ENCODE measurements at regions not wholly inside any gene's neighbourhood (a gene's known extent, or its start where the extent isn't known, plus 50 kb on each side); places are given as distances from the start of the nearest gene placed in this dataset.

DNA sequence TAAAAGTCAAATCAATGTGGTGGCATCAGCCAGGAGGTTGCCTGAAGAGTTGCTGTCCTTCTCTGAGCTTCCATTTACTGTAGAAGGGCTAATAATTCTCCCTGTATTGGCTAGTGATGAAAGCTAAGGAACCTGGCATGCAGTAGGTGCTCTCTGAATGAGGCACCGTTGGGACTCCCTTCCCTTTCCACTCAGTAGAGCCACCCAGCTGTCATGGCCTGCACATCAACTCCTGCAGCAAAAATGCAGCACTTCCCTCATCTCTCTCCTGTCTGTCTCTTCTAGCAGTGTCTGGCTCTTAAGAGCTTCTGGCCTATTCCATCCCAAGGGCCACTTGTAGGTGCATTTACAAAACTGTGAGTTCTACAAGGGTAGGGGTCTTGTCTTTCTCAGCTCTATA is 369.0 kb downstream of the MATN1 start:
- Histone ChIP-seq H3K36me3 (no peaks in the 10 kb centered on the region), H3K4me1 (no peaks in the 10 kb centered on the region), H3K9me3 (no peaks in the 10 kb centered on the region), H3K27ac (no peak overlapping the region), H3K4me3 (no peak overlapping the region), H3K27me3 (peaks cover 55% of the 10 kb centered on the region)
- TF ChIP-seq EP300 (IDR thresholded peaks at IDR 0.05) (no peak), POLR2AphosphoS5 (IDR thresholded peaks at IDR 0.05) (no peak), POLR2A (IDR thresholded peaks at IDR 0.05) (no peak)
- TF ChIP-seq, protein P1, sequence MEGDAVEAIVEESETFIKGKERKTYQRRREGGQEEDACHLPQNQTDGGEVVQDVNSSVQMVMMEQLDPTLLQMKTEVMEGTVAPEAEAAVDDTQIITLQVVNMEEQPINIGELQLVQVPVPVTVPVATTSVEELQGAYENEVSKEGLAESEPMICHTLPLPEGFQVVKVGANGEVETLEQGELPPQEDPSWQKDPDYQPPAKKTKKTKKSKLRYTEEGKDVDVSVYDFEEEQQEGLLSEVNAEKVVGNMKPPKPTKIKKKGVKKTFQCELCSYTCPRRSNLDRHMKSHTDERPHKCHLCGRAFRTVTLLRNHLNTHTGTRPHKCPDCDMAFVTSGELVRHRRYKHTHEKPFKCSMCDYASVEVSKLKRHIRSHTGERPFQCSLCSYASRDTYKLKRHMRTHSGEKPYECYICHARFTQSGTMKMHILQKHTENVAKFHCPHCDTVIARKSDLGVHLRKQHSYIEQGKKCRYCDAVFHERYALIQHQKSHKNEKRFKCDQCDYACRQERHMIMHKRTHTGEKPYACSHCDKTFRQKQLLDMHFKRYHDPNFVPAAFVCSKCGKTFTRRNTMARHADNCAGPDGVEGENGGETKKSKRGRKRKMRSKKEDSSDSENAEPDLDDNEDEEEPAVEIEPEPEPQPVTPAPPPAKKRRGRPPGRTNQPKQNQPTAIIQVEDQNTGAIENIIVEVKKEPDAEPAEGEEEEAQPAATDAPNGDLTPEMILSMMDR (IDR thresholded peaks at IDR 0.05), result no peak
- WGBS, 2 donors (ENCODE audit: low coverage in 1 of 2), result 0% methylated on average over 1 of the region's 1 CpG
- ATAC-seq, result no peak

DNA sequence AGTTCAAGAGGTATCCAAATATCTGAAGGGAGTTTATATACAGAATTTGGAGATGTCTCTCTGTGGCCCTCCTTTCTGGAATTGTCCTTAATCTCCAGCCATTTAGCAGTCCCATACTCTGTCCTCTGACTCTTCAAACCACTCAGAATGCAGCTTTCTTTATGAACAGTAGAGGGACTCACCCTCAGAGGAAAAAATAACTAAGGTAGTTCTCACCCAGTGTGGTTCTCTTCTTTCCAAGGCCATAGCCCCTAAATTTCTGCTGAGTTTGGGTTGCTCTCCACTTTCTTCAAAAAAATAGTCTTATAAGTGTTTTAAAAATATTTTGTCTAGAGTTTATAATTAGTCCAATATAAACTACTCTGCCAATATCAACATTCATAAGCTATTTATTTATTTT is 369.7 kb downstream of the MATN1 start:
- no peak for ATAC-seq
- no peak for TF ChIP-seq POLR2A (IDR thresholded peaks at IDR 0.05)
- no peak for TF ChIP-seq POLR2AphosphoS5 (IDR thresholded peaks at IDR 0.05)
- no peak for TF ChIP-seq EP300 (IDR thresholded peaks at IDR 0.05)
- TF ChIP-seq, protein P1 (IDR thresholded peaks at IDR 0.05), result no peak
- H3K4me1 ChIP-seq, result no peaks in the 10 kb centered on the region
- H3K36me3 ChIP-seq, result no peaks in the 10 kb centered on the region
- H3K4me3 ChIP-seq, result no peak overlapping the region
- H3K27ac ChIP-seq, result no peak overlapping the region
- H3K9me3 ChIP-seq, result peaks cover 0 to 4% (median 0%) of the 10 kb centered on the region in 3 donors
- H3K27me3 ChIP-seq, result peaks cover 50% of the 10 kb centered on the region

DNA sequence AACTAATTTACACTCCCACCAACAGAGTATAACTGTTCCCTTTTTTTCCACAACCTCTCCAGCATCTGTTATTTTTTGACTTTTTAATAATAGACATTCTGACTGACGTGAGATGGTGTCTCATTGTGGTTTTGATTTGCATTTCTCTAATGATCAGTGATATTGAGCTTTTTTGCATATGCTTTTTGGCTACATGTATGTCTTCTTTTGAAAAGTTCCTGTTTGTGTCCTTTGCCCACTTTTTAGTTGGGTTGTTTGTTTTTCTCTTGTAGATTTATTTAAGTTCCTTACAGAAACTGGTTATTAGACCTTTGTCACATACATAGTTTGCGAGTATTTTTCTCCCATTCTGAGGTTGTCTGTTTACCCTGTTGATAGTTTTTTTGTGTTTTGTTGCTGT is 375.2 kb downstream of the MATN1 start:
- no peaks in the 10 kb centered on the region for H3K4me1 ChIP-seq
- peaks cover 0 to 29% (median 0%) of the 10 kb centered on the region in 3 donors for H3K9me3 ChIP-seq
- ATAC-seq, result no peak
- no peaks in the 10 kb centered on the region for H3K36me3 ChIP-seq
- no peak overlapping the region for H3K4me3 ChIP-seq
- WGBS, 2 donors (ENCODE audit: low coverage in 1 of 2), result 79 to 83% methylated on average over 2 of the region's 2 CpGs
- no peak overlapping the region for H3K27ac ChIP-seq
- TF ChIP-seq, protein P1 (IDR thresholded peaks at IDR 0.05), result no peak
- no peak for TF ChIP-seq EP300 (IDR thresholded peaks at IDR 0.05)
- TF ChIP-seq POLR2A (IDR thresholded peaks at IDR 0.05), result no peak
- TF ChIP-seq POLR2AphosphoS5 (IDR thresholded peaks at IDR 0.05), result no peak
- peaks cover 57% of the 10 kb centered on the region for H3K27me3 ChIP-seq

DNA sequence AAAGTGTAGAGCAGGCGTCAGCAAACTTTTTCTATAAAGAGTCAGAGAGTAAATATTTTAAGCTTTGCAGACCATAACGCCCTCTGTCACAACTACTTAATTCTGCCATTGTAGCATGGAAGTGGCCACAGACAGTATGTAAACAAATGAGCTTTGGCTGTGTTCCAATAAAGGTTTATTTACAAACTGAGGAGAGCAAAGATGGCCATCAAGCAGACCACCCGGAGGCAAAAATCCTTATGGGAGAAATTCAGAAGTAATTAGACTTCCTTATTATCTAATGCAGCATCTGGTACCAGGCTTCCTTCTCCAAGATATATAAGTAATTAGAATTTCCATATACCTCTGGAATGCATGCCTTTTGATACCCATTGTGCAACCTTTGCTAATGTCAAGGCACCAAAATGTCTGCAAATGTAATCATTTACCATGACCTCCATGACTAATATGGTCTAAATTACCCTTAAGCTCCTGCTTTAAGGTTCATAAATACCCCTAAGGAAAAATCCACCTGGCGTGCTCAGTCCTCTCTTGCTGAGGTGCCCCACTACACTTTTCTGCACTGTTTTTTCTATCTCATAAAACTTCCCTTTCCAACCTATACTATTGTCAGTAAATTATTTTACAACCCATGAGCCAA is 377.8 kb downstream of the MATN1 start:
- peaks cover 0 to 42% (median 0%) of the 10 kb centered on the region in 3 donors for H3K9me3 ChIP-seq
- ATAC-seq, result no peak
- WGBS, 2 donors (ENCODE audit: low coverage in 1 of 2), result 26 to 40% methylated on average over 3 to 4 of the region's 4 CpGs
- peaks cover 66% of the 10 kb centered on the region for H3K27me3 ChIP-seq
- H3K36me3 ChIP-seq, result no peaks in the 10 kb centered on the region
- no peak overlapping the region for H3K27ac ChIP-seq
- TF ChIP-seq POLR2AphosphoS5 (IDR thresholded peaks at IDR 0.05), result no peak
- TF ChIP-seq, protein P1 (IDR thresholded peaks at IDR 0.05), result no peak
- TF ChIP-seq EP300 (IDR thresholded peaks at IDR 0.05), result no peak
- no peak for TF ChIP-seq POLR2A (IDR thresholded peaks at IDR 0.05)
- no peaks in the 10 kb centered on the region for H3K4me1 ChIP-seq
- no peak overlapping the region for H3K4me3 ChIP-seq

DNA sequence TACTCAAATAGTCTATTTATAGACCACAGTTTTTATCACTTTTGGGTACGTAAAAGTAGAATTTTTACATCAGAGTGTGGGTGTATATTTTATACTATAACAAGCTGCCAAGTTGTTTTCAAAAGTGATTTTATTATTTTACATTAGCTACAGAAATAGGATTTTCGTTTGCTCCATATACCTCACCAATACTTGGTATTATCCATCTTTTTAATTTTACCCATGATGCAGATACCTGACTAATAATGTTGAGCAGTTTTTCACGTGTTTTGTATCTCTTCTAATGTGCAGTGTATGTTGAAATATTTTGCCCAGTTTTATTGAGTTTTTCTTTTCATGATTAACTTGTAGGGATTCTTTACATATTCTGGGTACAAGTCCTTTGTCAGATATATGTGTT is 379.8 kb downstream of the MATN1 start:
- TF ChIP-seq, protein P1 (IDR thresholded peaks at IDR 0.05), result no peak
- TF ChIP-seq EP300 (IDR thresholded peaks at IDR 0.05) (no peak), POLR2A (IDR thresholded peaks at IDR 0.05) (no peak), POLR2AphosphoS5 (IDR thresholded peaks at IDR 0.05) (no peak)
- H3K36me3 ChIP-seq, result no peaks in the 10 kb centered on the region
- H3K27me3 ChIP-seq, result peaks cover 77% of the 10 kb centered on the region
- H3K4me1 ChIP-seq, result no peaks in the 10 kb centered on the region
- H3K27ac ChIP-seq, result no peak overlapping the region
- H3K9me3 ChIP-seq, result peaks cover 0 to 38% (median 0%) of the 10 kb centered on the region in 3 donors
- H3K4me3 ChIP-seq, result no peak overlapping the region
- ATAC-seq, result no peak
- whole genome bisulfite sequencing, 2 donors (ENCODE audit: low coverage in 1 of 2), result 42 to 45% methylated on average over 3 of the region's 3 CpGs
